ENCODE measurements at regions not wholly inside any gene's neighbourhood (a gene's known extent, or its start where the extent isn't known, plus 50 kb on each side); places are given as distances from the start of the nearest gene placed in this dataset.
"Not testable (repeated sequence)": the region's sequence is repeated elsewhere in the genome, so short reads cannot be mapped to it uniquely, and the experiment has no call there.

DNA sequence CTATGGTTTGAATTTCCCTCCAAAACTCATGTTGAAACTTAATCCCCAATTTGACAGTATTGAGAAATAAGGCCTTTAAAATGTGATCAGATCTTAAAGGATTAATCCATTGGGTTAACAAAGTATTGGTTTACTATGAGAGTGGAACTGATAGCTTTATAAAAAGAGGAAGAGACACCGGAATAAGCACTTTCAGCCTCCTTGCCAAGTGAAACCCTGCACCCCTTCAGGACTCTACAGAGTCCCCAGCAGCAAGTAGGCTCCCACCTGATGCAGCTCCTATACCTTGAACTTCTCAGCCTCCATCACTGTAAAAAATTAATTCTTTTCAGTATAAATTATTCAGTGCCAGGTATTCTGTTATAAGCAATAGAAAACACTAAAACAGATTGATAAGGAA, 348.3 kb downstream of the CGGBP1 start:
- no peak for DNase-seq (ENCODE audit: low spot score)

GRCh38 chr3:87710028-87710427, 348.8 kb downstream of the CGGBP1 start:
- no peak for DNase-seq (ENCODE audit: low spot score)

DNA sequence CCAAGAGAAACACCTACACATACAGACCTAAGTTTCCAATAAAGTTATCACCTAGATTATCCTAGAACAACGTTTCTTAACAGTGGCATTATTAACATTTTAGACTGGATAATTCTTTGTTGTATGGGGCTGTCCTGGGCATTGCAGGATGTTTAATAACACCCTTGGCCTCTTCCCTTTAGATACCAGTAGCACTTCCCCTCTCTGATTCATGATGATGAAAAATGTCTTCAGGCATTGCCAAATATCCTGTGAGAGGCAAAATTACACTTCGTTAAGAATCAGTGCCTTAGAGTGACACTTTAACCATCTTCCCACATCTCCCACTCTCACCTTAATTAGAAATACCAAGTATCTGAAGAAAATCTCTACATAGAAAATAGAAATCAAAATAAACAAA, 352.6 kb downstream of the CGGBP1 start:
- DNase-seq (ENCODE audit: low spot score) = no peak

GRCh38 chr3:87702600-87702999, 356.2 kb downstream of the CGGBP1 start:
- no peak for DNase-seq (ENCODE audit: low spot score)

- DNase-seq (ENCODE audit: low spot score) = no peak
These were observed 362.4 kb downstream of the CGGBP1 start for GRCh38 chr3:87696124-87697013.

DNA sequence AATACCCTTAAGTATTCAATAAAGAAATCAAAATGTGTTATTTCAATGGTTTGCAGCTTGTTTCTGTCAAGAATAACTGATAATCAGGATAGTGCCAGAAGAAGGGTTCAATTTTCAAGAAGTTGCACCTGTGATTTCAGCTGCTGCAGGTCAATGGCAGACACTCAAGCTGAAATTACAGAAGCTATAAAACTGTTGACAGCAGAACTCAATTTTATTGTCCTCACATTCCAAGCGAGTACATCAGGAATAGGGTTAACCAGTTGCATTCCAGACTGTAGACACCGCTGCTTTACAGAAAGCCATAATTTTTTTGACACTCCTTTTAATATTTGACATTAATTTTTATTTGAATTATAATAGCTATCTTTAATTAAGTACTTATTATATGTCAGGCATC, 364.1 kb downstream of the CGGBP1 start:
- no peak for DNase-seq (ENCODE audit: low spot score)

- DNase-seq (ENCODE audit: low spot score) = no peak
These were observed 367.7 kb downstream of the CGGBP1 start for GRCh38 chr3:87691109-87691508.

GRCh38 chr3:87678984-87679660, 379.7 kb downstream of the CGGBP1 start:
- DNase-seq (ENCODE audit: low spot score) = not testable (repeated sequence)

DNA sequence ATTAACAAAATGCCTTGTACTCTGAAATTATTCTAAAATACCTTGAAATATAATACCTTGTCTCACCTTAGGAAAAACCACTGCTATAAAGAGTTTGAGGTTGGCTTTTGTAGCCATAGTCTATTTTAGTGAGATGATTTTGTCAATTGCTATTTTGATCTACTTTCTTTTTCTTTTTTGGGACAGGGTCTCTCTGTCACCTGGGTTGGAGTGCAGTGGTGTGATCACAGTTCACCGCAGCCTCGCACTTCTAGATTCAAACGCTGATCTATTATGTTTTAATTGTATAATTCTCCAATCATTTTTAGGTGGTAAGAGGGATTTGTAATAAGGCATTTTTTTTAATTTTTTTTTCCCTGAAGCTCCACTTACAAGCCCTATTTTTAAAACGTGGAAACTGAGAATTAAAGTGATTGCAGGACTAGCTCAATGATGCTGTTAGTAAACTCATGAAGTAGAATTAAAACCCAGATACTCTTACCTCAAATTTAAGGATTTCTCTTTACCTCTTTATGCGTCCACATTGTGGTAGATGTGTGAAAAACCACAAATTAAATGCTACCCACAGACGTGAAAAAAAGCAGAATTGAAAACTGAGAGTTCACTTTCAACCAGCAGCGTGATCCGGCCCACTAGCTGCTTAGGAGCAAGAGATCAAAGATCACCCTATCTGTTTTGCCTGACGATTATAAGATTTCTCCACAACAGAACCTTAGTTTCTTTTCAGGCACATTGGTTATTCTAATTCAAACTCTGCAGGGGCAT, 384.2 kb downstream of the CGGBP1 start:
- DNase-seq (ENCODE audit: low spot score) = no peak

- DNase-seq (ENCODE audit: low spot score) = no peak
These were observed 385.7 kb downstream of the CGGBP1 start for GRCh38 chr3:87673132-87673531.

GRCh38 chr3:87654184-87654583, 377.8 kb upstream of the POU1F1 start:
- no peak for DNase-seq (ENCODE audit: low spot score)

- not testable (repeated sequence) for DNase-seq (ENCODE audit: low spot score)
These were observed 376.8 kb upstream of the POU1F1 start for GRCh38 chr3:87653138-87653537.

GRCh38 chr3:87634426-87634825, 358.0 kb upstream of the POU1F1 start:
- no peak for DNase-seq (ENCODE audit: low spot score)

DNA sequence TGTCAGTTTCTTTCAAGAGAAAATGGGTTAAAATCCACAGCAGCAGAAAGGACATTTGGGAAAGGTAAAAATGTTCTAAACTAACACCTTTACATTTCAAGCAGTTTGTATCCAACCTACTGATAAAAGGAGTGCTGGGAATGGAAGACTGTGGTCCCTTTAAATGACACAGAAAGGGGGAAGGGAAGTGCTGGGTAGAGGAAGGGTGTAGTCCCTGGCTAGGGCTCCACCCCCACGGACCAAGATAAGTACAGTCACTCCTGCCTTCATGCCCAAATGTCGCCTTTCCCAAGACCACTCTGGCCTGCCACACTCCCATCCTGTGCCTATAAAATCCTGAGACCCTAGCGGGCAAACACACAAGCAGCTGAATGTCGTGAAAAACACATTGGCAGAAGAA, 350.9 kb upstream of the POU1F1 start:
- DNase-seq (ENCODE audit: low spot score) = no peak

- DNase-seq (ENCODE audit: low spot score) = no peak
These were observed 350.2 kb upstream of the POU1F1 start for GRCh38 chr3:87626546-87626945.

- DNase-seq (ENCODE audit: low spot score) = no peak
These were observed 349.5 kb upstream of the POU1F1 start for GRCh38 chr3:87625876-87626275.

- no peak for DNase-seq (ENCODE audit: low spot score)
These were observed 348.5 kb upstream of the POU1F1 start for GRCh38 chr3:87624860-87625259.

- no peak for DNase-seq (ENCODE audit: low spot score)
These were observed 345.3 kb upstream of the POU1F1 start for GRCh38 chr3:87621667-87622066.

DNA sequence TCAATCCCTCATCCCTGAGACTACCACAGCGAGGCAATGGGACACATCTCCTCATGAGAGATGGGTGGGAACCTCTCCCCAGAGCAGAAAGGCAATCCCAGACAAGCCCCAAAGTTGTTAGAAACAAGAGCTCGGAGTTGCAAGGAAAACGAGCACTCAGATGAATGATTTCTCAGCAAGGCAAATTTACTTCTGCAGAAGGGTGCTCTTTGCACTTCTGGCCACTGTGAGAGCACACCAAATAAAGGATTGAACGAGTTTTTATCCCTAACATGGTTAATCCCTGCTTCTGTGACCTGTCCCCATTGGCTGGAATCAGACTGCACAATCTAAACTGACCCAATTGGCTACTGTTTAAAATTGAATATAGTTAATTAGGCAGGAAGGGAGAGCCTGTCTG, 339.1 kb upstream of the POU1F1 start:
- DNase-seq (ENCODE audit: low spot score) = no peak

DNA sequence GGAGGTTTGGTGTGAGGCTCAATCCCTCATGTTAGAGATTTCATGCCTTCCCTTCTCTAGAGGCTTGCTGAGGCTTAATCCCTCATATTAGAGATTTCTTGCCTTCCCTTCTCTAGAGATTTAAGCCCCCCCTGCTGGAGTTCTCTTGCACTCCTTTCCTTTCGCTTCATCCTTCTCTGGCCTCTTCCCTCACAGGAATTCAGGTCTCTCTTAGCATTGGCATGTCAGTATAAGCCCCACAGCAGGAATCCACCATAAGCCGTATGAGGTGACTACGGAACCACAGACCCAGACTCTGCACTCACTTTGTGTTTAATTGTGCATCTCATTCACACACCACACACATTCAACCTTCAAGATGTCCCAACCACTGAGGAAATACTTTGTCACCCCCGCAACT, 338.6 kb upstream of the POU1F1 start:
- DNase-seq (ENCODE audit: low spot score) = no peak

GRCh38 chr3:87607234-87607633, 330.9 kb upstream of the POU1F1 start:
- DNase-seq (ENCODE audit: low spot score) = no peak

DNA sequence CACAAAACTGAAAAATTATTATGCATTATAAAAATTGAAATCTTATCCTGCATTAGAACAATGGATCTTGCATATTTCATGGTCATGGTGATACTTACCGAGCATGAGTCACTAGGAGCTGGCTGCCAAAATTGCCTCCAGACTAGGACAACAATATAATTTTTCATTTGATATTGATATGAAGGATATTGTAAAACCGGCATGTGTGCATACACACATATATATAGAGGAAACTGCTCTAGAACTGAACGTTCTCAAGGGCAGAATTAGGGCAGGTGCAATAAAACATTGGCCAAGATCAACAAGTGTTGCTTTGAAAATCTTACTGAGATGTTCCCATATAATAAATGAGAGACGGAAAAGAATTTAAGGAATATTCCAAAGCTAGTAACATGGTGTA, 319.4 kb upstream of the POU1F1 start:
- DNase-seq (ENCODE audit: low spot score) = no peak

DNA sequence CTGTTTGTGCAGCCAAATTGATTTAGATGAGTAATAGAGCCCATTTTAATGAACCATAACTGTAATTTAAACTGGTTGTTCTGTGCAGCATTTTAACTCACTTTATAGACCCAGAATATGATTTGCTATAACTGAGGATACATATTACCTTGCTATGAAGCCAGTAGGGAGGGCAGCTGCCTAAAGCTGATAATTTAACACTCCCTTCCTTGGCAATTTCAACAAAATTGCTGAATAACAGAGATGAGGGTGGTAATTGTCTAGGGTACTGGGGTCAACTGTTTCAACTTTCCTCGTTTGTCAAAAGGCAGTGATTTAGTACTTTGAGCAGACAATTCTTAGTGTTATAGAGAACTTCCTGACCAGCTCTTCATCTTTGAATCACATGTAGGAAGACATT, 304.9 kb upstream of the POU1F1 start:
- no peak for DNase-seq (ENCODE audit: low spot score)

Data from D341Med (cell line).